K562 (cell line): ENCODE measurements at regions not wholly inside any gene's neighbourhood (a gene's known extent, or its start where the extent isn't known, plus 50 kb on each side); places are given as distances from the start of the nearest gene placed in this dataset.
"Not testable (repeated sequence)": the region's sequence is repeated elsewhere in the genome, so short reads cannot be mapped to it uniquely, and the experiment has no call there.

Source experiments
- BHLHE40 ChIP-seq: IDR thresholded peaks from 2 replicates; pipeline ENCODE4 v1.6.1; 2011; ENCODE audit warnings: low read length, improper control_type of control experiment
- CTCF ChIP-seq, 3 experiments: IDR thresholded peaks in 2 of 3; conservative IDR thresholded peaks in 1 of 3; 2 replicates each; pipeline ENCODE4 v1.5.1; 2011 to 2012; ENCODE audit warnings: low read length in 3 of 3, mild to moderate bottlenecking in 3 of 3, control low read depth in 2 of 3, improper control_type of control experiment in 1 of 3, inconsistent platforms in 1 of 3, low read depth in 1 of 3, mixed read lengths in 1 of 3, moderate library complexity in 1 of 3; ENCODE audit not compliant: insufficient read depth in 2 of 3
- POLR2A ChIP-seq: fragments of 450-650 bp; conservative IDR thresholded peaks from 2 replicates; pipeline ENCODE4 v1.6.1; 2016
- XRCC3 ChIP-seq: fragments of 450-650 bp; IDR thresholded peaks from 2 replicates; pipeline ENCODE4 v1.6.1; 2017; ENCODE audit warnings: mild to moderate bottlenecking, moderate library complexity

GRCh38 chr6:167216390-167217050 lies 58.7 kb upstream of the GPR31 start:
- TF ChIP-seq BHLHE40; CTCF (IDR thresholded peaks at IDR 0.05 in 2 of 3, conservative IDR thresholded peaks at IDR 0.05 in 1 of 3; ENCODE audit: insufficient read depth in 2 of 3, low read depth in 1 of 3, low read length in 3 of 3); POLR2A; XRCC3: not testable (repeated sequence)
